Activated naive CD4-positive, alpha-beta T cell (primary cell): ENCODE measurements at regions not wholly inside any gene's neighbourhood (a gene's known extent, or its start where the extent isn't known, plus 50 kb on each side); places are given as distances from the start of the nearest gene placed in this dataset.

Experiments used
- DNase-seq, 4 experiments: peaks; one replicate each; lab custom pipeline; 2025; lab: John Stamatoyannopoulos, UW

DNA sequence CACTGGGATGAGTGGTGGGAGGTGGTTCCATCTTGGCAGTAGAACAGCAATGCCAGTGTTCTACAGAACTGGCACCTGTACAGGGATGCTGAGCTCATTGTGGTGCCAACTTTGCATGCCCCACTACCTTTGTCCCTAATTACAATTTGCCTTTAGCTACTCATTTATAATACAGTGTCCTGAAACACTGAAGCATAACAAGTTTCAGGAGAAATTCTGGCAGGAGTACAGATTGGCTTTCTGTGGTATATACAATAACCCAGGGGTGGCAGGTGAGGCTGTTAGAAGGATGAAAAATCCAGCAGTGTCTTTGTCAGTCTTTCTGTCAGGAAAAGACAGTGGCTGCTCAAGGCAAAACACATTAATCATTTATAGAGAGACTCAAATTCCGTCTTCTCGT, 240.3 kb downstream of the FAM76B start:
- no peak for DNase-seq

DNA sequence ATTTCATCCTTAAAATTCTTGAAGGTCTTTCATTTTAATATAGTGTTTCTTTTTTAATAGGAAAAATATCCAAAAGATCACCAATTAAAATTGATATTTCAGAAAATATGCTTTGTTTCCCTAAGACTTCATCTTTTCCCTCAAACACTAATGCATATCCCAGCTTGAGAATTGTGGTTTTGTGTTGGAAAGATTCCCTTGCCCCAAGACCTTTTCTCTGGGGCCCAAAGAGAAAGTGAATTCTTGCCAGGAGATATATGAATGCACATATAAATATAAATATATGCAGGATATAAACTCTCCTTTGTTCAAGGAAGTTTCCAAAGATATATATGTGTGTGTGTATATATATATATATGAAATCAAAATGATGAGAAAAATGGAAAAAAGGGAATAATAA, 241.2 kb downstream of the FAM76B start:
- DNase-seq: no peak

DNA sequence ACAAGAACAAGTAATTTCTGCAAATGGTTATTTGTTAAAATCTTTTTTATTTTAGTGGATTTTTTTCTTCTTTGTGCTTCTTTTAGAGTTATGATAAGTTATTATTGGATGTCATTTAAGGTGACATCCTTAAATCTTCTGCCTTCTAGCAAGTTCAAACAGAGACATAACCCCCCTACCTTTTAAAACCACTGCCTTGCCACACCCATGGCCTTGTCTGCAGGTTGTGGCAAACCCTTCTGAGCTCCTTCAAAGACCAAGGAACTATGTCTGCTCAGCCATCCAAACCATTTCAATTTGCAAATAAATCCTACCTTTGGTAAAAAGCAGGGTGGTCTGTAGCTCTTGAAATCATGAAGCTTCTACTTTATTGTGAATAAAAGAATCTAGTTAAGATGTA, 241.6 kb downstream of the FAM76B start:
- DNase-seq: no peak

DNA sequence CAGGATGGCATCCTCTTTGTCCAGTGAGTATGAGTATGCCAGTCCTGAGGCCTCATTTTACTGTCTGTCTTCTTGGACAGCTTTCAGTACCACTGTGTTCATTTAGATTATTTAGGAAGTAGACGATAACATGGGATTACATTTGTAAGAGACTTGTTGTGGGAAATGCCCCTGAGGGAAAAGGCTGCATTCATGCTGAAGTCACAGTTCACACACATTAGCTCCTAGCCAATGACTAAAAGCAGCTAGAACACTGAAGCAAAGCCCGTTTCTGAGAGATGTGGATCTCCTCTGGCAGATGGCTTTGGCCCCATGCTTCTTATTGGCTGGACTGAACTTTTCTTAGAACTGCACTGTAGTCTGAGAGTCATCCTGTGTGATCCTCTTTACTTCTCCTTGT, 242.4 kb downstream of the FAM76B start:
- no peak for DNase-seq

DNA sequence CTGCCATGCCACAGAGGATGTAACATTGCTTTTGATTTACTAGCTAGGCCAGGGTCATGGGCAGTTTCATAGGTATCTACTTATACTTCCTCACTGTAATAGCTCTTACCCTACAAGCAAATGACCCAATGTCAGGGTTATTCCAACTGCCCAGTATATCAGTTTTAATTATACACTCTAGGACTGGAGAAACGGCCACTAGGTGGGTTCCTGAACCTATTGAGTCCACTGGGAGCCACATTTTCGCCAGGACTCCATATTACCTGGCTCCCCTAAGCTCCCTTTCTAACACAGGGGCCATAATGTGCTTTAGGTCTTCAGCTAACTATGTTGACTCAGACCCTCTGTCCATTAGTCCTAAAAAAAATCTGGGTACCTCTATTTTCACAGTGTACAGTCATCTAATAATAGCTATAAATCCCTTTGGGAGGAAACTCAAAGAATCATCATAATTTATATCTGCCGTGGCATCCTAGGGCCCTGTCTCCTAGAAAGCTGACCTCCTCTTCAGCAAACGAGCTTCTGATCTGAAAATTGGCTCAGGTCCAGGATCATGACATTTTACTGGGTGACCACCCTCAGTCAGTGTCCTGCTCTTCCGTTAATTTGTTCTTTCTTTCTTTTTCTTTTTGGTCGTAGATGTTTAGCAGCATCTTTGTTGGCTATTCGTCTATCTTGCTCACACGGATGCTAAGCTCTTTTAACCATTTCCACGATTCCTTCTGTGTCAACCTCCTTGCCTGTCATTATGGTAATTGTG, 244.3 kb downstream of the FAM76B start:
- DNase-seq: no peak

DNA sequence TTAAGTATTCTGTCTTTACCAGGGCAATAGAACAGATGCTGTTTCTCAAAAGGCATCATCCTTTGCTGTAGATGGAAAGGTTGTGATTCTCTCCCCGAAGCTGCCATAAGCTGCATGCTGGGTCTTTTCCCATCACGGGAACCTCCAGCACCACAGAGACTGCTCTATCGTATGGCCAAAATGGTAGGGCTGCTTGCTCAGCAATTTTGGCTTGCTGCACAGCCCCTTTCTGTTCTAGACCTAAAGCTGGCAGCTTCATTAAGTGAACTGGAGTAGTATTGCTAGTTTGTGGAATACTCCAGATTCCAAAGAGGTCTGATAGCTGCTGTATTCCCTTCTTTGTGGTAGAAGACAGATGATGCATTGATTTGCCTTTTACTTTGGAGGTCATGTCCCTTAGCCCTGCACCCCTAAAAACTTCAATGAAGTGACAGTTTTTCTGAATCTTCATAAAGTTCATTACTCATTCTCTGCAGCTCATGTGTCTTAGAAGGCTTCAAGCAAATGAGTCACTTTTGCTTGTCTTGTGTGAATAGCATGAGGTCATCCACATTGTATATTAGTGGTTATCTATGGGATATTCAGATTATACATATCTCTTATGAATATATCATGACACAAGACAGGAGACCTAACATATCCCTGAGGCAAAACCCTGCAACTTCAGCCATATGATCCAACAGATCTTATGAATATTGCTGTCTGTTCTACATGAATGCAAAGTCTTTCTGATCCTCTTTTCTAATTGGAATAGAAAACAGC, 245.3 kb downstream of the FAM76B start:
- no peak for DNase-seq

DNA sequence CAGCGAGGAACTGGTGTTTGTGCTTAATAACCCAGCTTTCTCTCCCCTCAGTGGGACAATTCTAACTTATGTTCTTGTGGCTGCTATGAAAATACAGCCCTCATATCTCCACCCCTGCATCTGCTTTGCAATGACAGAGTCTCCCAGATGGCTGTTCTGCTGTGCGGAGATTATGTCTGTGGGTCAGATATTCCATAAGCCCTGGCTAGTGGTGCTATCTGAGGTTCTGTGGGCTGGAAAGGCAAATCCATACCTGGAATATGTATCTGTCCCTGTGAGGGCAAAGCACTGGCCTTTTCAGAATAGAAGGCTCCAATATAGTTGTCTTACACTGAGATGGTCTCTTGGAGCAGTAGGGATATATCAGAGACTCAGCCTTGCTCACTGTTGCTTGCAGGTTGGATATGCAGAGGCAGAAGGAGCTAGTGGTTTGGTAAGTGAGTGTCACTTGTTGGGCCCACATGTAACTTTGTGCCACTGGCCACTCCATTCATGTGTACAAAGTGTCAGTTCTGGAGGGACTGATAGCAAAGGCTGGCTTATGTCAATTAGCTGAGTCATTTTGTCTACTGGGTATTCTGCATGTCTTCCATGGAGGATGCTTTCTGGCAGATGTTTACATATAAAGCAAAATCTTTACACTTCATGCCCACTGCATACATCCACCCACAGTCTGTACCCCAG, 246.6 kb downstream of the FAM76B start:
- no peak for DNase-seq

DNA sequence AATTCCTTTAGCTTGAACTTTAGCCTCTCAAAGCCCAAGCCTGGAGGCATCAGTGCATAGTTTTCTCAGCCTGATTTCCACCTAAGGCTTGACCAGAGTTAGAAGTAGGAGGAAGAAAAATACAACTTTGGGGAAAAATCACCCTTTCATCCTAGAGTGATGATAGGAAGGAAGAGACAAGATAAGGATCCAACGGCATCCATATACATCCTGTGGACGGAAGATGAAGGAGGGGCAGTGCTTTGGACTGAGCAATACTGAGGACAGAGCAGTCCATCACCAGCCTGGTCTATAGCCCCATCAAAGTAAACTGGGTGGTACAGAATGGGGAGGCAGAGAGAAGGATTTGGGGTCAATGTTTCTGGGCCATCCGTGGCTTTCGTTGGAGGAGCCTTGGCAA, 247.9 kb downstream of the FAM76B start:
- DNase-seq: no peak

DNA sequence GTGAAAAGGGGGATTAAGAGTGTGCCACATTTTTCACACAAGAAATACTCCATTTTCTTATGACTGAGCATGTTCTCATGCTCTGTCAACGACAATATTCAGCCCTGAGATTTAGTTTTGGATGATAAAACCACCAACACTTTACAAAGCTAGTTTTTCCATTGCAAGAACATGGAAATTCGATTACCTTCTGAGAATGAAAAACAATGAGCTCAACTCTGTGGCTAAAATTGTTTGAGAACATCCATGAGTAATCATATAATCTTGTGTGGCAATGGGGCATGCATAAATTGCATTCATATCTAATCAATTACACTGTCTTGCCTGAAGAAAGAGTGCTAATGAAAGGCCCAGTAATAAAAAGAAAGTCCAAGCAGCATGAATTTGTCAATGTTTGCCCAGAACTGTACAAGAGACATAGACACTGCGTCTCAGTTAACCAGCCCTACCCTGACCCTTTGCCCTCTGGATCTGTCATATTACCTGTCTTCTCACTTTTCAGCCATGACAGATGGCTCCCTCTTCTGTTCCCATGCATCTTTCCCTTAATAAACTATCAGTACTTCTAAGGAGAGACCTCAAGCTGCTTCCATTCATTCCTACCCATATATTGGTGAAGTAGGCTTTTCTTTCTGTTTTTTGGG, 253.4 kb downstream of the FAM76B start:
- no peak for DNase-seq

DNA sequence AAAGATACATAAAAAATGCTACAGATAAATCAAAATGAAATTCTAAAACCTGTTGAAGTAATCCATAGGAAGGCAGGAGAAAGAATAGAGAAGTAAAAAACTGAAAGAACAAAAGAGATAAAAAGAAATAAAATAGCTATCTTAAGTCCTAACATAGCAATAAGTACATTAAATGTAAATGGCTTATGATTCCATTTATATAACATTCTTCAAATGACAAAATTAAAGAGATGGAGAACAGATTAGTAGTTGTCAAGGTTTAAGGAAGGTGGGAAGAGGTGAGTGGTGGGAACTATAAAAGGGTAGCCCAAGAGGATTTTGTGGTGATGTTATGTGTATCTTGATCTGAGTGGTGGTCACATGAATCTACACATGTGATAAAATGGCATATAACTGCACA, 254.8 kb downstream of the FAM76B start:
- no peak for DNase-seq

DNA sequence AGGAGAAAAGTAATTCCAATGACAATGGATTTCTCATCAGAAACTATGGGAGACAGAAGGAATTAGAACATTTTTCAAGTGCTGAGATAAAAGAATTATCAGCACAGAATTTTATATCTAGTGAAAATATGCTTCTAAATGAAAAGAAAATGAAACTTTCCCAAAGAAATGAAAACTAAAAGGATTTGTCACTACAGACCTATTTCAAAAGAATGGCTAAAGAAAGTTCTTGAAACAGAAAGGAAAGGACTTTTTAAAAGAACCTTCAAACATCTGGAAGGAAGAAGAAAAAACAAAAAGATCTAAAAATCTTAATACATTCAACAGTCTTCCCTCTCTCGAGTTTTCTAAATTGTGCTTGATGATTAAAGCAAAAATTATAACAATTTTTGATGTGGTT, 255.4 kb downstream of the FAM76B start:
- DNase-seq: no peak

DNA sequence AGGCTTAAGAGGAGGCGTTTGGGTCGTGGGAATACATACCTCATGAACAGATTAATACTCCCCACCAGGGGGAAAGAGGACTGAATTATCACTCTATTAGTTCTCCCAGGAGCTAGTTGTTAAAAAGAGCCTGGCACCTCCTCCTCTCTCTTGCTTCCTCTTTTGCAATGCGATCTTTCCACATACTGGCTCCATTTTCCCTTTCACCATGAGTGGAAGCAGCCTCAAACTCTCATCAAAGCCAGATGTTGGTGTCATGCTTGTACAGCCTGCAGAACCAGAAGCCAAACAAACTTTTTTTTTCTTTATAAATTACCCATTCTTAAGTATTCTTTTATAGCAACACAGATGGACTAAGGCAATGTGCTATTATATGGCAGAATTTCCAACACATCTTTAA, 258.5 kb downstream of the FAM76B start:
- DNase-seq: no peak

DNA sequence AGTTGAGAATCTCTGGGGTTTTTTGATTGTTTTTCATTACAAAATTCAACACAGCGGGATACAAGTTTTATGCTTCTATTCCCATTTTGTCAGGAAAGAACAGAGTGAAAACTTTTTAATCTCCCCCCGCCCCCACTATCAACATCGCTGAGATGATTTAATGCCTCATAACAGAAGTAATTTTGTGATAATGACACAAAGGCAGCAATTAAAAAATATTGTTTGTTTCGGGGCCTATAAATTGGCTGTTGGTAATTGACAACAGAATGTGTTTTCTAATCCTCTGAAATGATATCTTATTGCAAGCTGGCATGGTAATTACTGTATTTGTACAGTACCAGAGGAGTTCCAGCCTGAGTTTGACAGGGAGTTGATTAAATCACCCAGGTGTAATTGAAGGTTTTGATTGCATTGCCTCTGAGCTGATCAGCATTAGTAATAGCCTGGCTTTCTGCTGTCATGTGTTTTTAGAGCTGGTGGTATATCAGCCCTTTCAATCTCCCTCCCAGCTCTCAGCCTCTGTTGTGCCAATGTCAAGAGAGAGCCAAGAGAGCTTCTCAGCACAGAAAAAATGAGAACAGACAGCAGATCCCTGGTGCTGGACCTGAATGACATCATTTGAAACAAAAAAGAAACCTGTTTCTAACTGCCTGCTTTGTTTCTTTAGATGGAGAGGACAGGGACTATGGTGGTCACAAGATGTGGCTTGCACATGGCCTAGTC, 265.1 kb downstream of the FAM76B start:
- no peak for DNase-seq

DNA sequence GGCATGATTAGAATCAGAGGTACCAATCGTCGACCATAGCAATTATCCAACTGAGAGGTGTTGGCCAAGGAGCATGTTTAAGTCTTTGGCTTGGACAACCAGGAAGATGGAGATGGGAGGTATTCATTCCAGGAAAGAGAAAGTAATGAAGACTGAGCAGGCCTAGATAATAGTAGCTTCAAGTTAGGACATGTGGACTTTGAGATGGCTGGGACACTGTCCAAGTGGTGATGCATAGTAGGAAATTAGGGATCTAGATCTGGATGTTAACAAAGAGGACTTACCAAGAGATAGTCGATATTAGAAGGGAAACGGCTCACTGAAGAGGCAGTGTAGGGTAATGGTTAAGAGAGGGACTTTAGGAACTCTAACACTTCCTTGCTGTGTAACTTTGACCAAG, 266.7 kb downstream of the FAM76B start:
- DNase-seq: no peak

DNA sequence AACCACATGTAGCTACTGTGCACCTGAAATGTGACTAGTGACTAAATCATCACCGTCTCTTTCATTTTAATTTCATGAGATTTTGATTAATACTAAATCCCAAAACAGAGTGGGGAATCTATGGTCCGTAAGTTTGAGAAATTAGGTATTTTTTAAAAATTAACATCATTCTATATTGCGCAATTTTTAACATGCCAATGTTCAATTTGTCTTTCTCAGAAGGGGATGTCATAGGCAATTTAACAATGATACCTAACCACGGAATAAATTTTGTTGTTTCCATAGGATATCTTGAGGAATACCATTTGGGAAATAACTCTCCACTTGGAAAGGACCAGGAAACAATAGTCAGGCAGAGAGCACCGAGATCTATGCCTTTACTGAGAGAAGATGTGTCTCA, 267.7 kb downstream of the FAM76B start:
- no peak for DNase-seq

DNA sequence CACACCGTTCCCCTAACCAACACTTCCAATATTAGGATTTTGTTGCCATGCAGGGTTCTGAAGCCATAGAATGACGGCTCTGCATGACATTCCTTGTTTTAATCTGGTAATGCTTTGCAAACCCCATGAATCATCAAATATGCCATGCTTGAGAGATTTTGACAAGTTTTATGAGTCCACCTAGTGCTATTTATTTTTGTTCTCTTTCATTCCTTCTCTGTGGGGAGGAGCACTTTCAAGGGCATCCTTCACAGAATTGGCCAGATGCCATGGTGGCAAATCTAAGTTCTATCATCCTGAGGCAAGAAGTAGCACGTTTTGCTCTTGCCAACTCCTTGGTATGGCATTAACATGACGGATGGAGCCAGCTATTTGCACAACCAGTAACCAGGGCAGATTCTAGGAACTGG, 268.4 kb downstream of the FAM76B start:
- DNase-seq: no peak

DNA sequence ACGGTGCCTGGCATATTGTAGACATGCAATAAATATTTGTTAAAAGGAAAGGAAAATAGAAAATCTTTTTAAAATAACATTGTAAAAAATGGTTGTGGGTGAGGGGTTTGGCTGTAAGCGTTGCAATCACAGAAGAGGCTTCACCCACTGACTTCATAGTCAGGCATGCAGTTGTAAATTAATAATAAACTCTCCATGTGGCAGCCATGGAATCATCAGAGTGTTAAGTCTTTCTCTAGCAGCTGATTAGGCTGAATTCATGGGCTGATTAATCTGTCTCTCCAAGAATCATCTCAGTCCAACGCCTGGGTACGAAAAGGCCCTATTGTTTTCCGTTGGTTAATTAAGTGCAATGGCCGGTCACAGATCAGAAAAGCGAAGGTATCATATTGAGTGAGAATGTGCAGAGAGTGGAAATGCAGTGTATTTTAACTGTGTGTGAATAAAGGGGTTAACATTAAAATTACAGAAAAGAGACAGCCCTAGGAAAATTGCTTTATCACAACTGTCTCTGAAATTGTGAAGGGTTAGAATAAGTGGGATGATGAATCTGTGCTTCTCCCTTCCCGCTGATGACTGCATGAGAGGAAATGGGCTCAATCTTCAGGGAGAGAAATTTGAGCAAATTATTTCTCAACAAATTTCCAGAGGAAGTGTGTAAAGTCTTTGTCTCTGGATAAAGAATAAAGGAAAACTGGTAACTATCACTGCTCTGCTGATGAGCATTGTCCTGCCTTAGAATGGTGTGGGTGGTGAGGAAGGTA, 269.0 kb downstream of the FAM76B start:
- DNase-seq: no peak

DNA sequence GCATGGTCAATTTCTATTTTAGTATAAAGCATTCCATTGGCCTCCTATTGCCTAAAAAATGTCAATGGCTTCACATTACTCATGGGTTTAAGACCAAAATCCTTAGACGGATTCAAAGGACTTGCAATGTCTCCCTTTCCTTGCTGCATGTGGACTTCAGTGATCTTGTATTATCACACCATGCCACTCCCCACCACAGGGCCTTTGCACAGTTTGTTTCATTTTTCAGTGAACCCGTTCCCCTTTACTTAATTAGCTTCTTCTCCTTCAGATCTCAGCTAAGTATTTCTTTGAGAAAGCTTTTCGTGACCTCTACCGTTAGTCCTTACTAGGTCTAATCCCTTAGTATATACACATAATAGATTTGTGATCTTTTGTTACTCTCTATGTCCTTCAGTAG, 269.7 kb downstream of the FAM76B start:
- no peak for DNase-seq

DNA sequence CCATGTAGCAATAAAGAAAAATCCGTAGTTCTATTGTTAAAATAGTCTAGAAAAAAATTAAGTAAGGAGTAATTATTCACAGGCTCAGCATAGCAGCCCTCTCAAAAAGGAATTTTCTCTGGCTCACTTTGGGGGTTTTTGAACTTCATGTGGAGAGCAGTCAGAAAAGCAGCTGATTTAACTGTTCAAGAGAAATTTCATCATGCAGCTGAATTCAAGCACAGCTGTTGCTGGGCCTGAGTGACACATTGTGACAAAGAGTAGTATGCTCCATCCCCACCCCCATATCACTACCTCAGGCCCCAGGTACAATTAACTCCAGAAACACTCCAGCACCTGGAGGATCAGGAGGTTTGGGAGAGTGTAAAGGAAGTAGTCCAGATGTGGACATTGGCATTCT, 272.1 kb downstream of the FAM76B start:
- no peak for DNase-seq

DNA sequence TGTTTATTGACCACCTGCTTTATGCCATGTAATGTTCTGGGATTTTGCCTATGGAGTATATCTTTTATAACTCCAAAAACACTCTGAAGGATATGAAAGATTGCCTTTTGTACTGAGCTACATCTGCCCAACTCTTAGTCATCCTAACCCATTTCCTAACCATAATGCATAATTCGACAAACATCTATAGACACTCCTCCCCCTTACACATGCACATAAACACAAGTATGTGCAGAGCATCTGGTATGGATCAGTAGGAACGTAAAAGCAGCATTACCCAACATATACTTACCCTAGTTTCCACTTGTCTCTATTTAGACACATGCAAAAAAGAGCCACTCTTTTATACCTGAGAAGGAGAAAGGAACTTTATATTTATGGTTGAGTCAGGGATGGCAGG, 272.8 kb downstream of the FAM76B start:
- no peak for DNase-seq

DNA sequence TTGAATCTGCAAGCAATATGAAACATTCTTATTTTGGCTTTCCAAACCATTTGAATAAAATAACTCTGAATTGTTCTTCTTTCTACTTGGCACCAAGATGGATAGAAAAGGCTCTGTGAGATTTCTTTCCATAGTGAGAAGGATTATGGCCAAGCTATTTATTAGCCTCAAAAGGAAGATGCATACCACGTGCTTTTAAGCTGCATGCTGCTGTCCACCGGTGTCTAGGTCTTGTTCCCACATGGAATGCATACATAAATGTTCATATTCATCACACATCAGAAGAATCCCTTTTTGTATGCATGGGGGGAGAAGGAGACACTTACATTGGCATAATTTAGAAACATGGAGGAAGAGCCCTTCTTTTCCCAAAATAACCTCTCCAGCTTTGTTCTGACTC, 273.4 kb downstream of the FAM76B start:
- no peak for DNase-seq
